GM12878 (cell line): ENCODE measurements at regions not wholly inside any gene's neighbourhood (a gene's known extent, or its start where the extent isn't known, plus 50 kb on each side); places are given as distances from the start of the nearest gene placed in this dataset.

Experiments
- ATAC-seq: fragments of 200-7000 bp; cut with Tn5 transposase; 3 replicates; pipeline ENCODE4 v1.9.1; 2020; ENCODE audit warnings: mild to moderate bottlenecking, moderate library complexity
- BruUV-seq: library from RNA; stranded (reverse); fragments of 400-500 nt; replicated peaks from 2 replicates; lab custom pipeline; 2021; lab: Mats Ljungman, UMichigan
- CTCF ChIA-PET: fragments of 300-600 bp; sonication (Branson Sonifier 250); formaldehyde crosslinking; extraction: SDS; loops from one replicate; lab custom pipeline; 2021; ENCODE audit warnings: inconsistent platforms; lab: Yijun Ruan, JAX
- POLR2A ChIA-PET: fragments of 350-600 bp; formaldehyde crosslinking; extraction: SDS; loops from one replicate; lab custom pipeline; 2021; ENCODE audit warnings: inconsistent platforms; lab: Charles Lee
- RAD21 ChIA-PET: fragments of 300-600 bp; sonication (Branson Sonifier 250); formaldehyde crosslinking; loops from one replicate; lab custom pipeline; 2023; ENCODE audit warnings: antibody characterized with exemption; ENCODE audit not compliant: unreplicated experiment; lab: Charles Lee
- SMC1A ChIA-PET: fragments of 300-600 bp; sonication (Branson Sonifier 250); formaldehyde crosslinking; loops from one replicate; lab custom pipeline; 2023; ENCODE audit not compliant: unreplicated experiment, uncharacterized antibody; lab: Charles Lee
- DNase-seq: peaks from one replicate; pipeline ENCODE4 v3.0.0-alpha.2; 2011; ENCODE audit warnings: low read depth, low spot score
- FAIRE-seq: peaks from 3 replicates; lab custom pipeline; 2011; peaks lifted over from hg19 to GRCh38; lab: Jason Lieb, UNC
- H2AFZ ChIP-seq: 2 replicates; pipeline ENCODE4 v1.6.0; 2011; ENCODE audit warnings: low read depth, low read length, control low read depth; ENCODE audit not compliant: control insufficient read depth
- H3K27ac ChIP-seq: 2 replicates; pipeline ENCODE4 v1.5.1; 2011; ENCODE audit warnings: control low read depth; ENCODE audit not compliant: control insufficient read depth, insufficient read depth
- H3K27me3 ChIP-seq, 2 experiments: replicated peaks in 1 of 2; 2 replicates each; pipeline versions ENCODE4 v1.6.0 to v1.6.1; 2011; ENCODE audit warnings: low read length in 1 of 2; ENCODE audit not compliant: control insufficient read depth in 2 of 2, insufficient read depth in 2 of 2
- H3K36me3 ChIP-seq, 2 experiments: 2 replicates each; pipeline ENCODE4 v1.5.1; 2011; ENCODE audit warnings: low read length in 1 of 2; ENCODE audit not compliant: control insufficient read depth in 2 of 2, insufficient read depth in 2 of 2
- H3K4me1 ChIP-seq: 2 replicates; pipeline ENCODE4 v1.6.1; 2011; ENCODE audit warnings: mild to moderate bottlenecking, low read length, moderate library complexity, mixed read lengths; ENCODE audit not compliant: control insufficient read depth, insufficient read depth
- H3K4me2 ChIP-seq: 2 replicates; pipeline ENCODE4 v1.6.0; 2011; ENCODE audit warnings: control low read depth; ENCODE audit not compliant: control insufficient read depth, insufficient read depth
- H3K4me3 ChIP-seq: fragments of 200-600 bp; sonication (generic); 2 replicates; pipeline ENCODE4 v1.5.1; 2016
- H3K79me2 ChIP-seq: 2 replicates; pipeline ENCODE4 v1.6.0; 2011; ENCODE audit warnings: low read length; ENCODE audit not compliant: control insufficient read depth, insufficient read depth
- H3K9ac ChIP-seq: 2 replicates; pipeline ENCODE4 v1.8.0; 2011; ENCODE audit warnings: low read length, control low read depth, mixed read lengths; ENCODE audit not compliant: control insufficient read depth, insufficient read depth
- H3K9me3 ChIP-seq: replicated peaks from 3 replicates; pipeline ENCODE4 v1.5.1; 2011; ENCODE audit warnings: mild to moderate bottlenecking, low read length; ENCODE audit not compliant: control insufficient read depth, insufficient read depth
- H4K20me1 ChIP-seq: 2 replicates; pipeline ENCODE4 v1.6.0; 2011; ENCODE audit not compliant: control insufficient read depth, insufficient read depth
- CBX3 ChIP-seq: fragments of 200-600 bp; sonication (generic); IDR thresholded peaks from 2 replicates; pipeline ENCODE4 v1.6.1; 2016; ENCODE audit warnings: low read depth, borderline replicate concordance
- CBX5 ChIP-seq: sonication (generic); IDR thresholded peaks from 2 replicates; pipeline ENCODE4 v1.6.1; 2016; ENCODE audit warnings: low read depth, moderate library complexity, mild to moderate bottlenecking, inconsistent platforms
- CREB1 ChIP-seq: IDR thresholded peaks from 2 replicates; pipeline ENCODE4 v1.6.1; 2012; ENCODE audit warnings: low read depth, mild to moderate bottlenecking, inconsistent platforms
- ESRRA ChIP-seq: IDR thresholded peaks from 2 replicates; pipeline ENCODE4 v1.6.1; 2012; ENCODE audit warnings: mild to moderate bottlenecking, low read length, improper control_type of control experiment
- IKZF2 ChIP-seq, 2 experiments: fragments of 450-650 bp; IDR thresholded peaks; 2 replicates each; pipeline ENCODE4 v1.6.1; 2017; ENCODE audit warnings: mild to moderate bottlenecking in 2 of 2, moderate library complexity in 2 of 2
- MEF2A ChIP-seq: IDR thresholded peaks from 2 replicates; pipeline ENCODE4 v1.6.1; 2011; ENCODE audit warnings: low read depth, mild to moderate bottlenecking, low read length, moderate library complexity; ENCODE audit not compliant: insufficient read depth
- SRF ChIP-seq, 2 experiments: IDR thresholded peaks; 2 replicates each; pipeline ENCODE4 v1.6.1; 2011; ENCODE audit warnings: low read depth in 2 of 2, low read length in 2 of 2, mild to moderate bottlenecking in 1 of 2, moderate library complexity in 1 of 2
- STAT3 ChIP-seq: IDR thresholded peaks from 2 replicates; pipeline ENCODE4 v1.6.1; 2011; ENCODE audit warnings: low read depth, low read length, improper control_type of control experiment
- ZBED1 ChIP-seq: IDR thresholded peaks from 2 replicates; pipeline ENCODE4 v1.6.1; 2016; ENCODE audit warnings: borderline replicate concordance
- WGBS: methylation state at CpG from one replicate; pipeline ENCODE4 v1.1.6; 2016; ENCODE audit warnings: low lambda C conversion rate; ENCODE audit not compliant: insufficient replicate concordance, insufficient coverage; ENCODE audit errors: missing lambda C conversion rate; 5-methylcytosine and 5-hydroxymethylcytosine counted together
- in situ Hi-C: fragments of 300-500 bp; cut with MboI; formaldehyde crosslinking; loops from 9 replicates; pipeline ENCODE4 v1.14.3; 2018; ENCODE audit warnings: mixed read lengths
- intact Hi-C: fragments of 100-400 bp; cut with micrococcal nuclease; formaldehyde crosslinking; loops from one replicate; pipeline ENCODE4 v1.14.2; 2022; ENCODE audit not compliant: unreplicated experiment

DNA sequence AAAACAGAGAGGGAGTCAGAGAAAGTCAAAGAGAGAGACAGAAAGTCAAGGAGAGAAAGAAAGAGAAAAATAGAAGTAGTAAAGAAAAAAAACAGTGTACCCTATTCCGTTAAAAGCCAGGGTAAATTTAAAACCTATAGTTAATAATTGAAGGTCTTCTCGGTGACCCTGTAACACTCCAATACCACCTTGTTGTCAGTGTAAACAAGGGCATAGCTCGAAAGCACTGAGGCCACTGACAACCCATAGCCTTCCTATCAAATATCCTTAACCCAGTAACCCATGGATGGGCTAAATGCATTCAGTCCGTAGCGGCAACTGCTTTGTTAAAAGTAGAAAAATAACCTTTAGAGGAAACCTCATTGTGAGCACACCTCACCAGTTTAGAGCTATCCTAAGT, 100.4 kb downstream of the ZNF467 start:
- no peaks in the 10 kb centered on the region for H4K20me1 ChIP-seq
- WGBS, result 56% methylated on average over 5 of the region's 5 CpGs
- RAD21 ChIA-PET, result interaction anchor here (1.0 kb wide), 1 partner anchor 13 kb away, joined by 4 read pairs; no protein-coding TSS in a partner anchor
- no peaks in the 10 kb centered on the region for H3K9me3 ChIP-seq
- ATAC-seq (no peak), FAIRE-seq (no peak), DNase-seq (no peak)
- no peaks in the 10 kb centered on the region for H3K36me3 ChIP-seq
- H3K79me2 ChIP-seq, result no peaks in the 10 kb centered on the region
- SMC1A ChIA-PET, result no interaction called here
- intact Hi-C loops, result no loop called here
- CTCF ChIA-PET, result interaction anchor here (1.0 to 1.6 kb wide), 2 partner anchors 10 to 69 kb away, joined by 3 to 4 read pairs; no protein-coding TSS in a partner anchor
- POLR2A ChIA-PET, result no interaction called here
- no peak overlapping the region for H3K4me2 ChIP-seq
- BruUV-seq, result no TSS peak
- no peak overlapping the region for H3K9ac ChIP-seq
- no peaks in the 10 kb centered on the region for H3K4me1 ChIP-seq
- H3K27ac ChIP-seq, result no peak overlapping the region
- no peak overlapping the region for H3K4me3 ChIP-seq
- no peak overlapping the region for H2AFZ ChIP-seq
- TF ChIP-seq IKZF2 (IDR thresholded peaks at IDR 0.05) (no peak), STAT3 (no peak), CREB1 (no peak), MEF2A (no peak), ZBED1 (no peak), CBX5 (no peak), SRF (IDR thresholded peaks at IDR 0.05; ENCODE audit: low read depth in 2 of 2, low read length in 2 of 2) (no peak), CBX3 (no peak)
- TF ChIP-seq, all 136 proteins: peak for 0
- in situ Hi-C loops, result no loop called here
- H3K27me3 ChIP-seq, result peaks cover 0 to 3% of the 10 kb centered on the region in 2 experiments; a peak in 1 of 4 replicates

DNA sequence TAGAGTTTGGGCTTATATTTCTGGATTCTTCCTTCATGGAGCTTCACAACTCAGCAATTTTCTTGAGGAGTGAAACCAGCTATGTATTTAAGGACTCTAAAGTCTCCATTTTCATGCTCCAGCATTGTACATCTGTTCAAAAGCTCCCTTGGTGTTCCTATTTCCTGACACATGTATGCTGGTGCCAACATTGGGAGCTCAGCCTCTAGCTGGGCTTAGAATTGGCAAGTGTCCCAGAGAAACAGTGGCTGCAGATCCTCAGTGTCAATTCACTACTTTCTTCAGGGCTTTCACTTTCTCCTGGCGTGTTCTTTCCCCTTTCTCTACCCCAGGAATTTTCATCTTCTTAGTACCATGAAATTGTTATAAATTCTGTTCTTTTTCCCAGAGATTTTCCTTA, 103.1 kb downstream of the ZNF467 start:
- Histone ChIP-seq H3K27me3 (peaks cover 0 to 3% of the 10 kb centered on the region in 2 experiments; a peak in 1 of 4 replicates), H3K79me2 (no peaks in the 10 kb centered on the region), H3K36me3 (no peaks in the 10 kb centered on the region), H2AFZ (no peak overlapping the region), H4K20me1 (no peaks in the 10 kb centered on the region), H3K4me3 (no peak overlapping the region), H3K4me1 (no peaks in the 10 kb centered on the region), H3K27ac (no peak overlapping the region), H3K9ac (no peak overlapping the region), H3K9me3 (no peaks in the 10 kb centered on the region), H3K4me2 (no peak overlapping the region)
- POLR2A ChIA-PET, result interaction anchor here (1.2 kb wide), 1 partner anchor 1117 kb away, joined by 3 read pairs; no protein-coding TSS in a partner anchor
- BruUV-seq, result no TSS peak
- no peak for DNase-seq
- 0% methylated on average over 1 of the region's 1 CpG for whole genome bisulfite sequencing
- in situ Hi-C loops (no loop called here), intact Hi-C loops (no loop called here)
- no peak for ATAC-seq
- TF ChIP-seq ESRRA (no peak), STAT3 (no peak)
- SMC1A ChIA-PET, result interaction anchor here (1.0 to 2.1 kb wide), 8 partner anchors 8 to 130 kb away, joined by 3 to 20 read pairs (median 4); no protein-coding TSS in a partner anchor
- no peak for FAIRE-seq
- RAD21 ChIA-PET, result interaction anchor here (0.9 to 1.8 kb wide), 4 partner anchors 8 to 74 kb away, joined by 3 to 10 read pairs (median 4); no protein-coding TSS in a partner anchor
- CTCF ChIA-PET, result interaction anchor here (0.6 to 2.9 kb wide), 10 partner anchors 7 to 130 kb away, joined by 3 to 42 read pairs (median 6); no protein-coding TSS in a partner anchor
